ENCODE measurements at regions not wholly inside any gene's neighbourhood (a gene's known extent, or its start where the extent isn't known, plus 50 kb on each side); places are given as distances from the start of the nearest gene placed in this dataset. TPM values are rescaled to one million over a fixed set of nuclear protein-coding genes. Genes with fewer than 3 reads are reported as not detected.

GRCh38 chr3:157573281-157573680 lies 70.1 kb upstream of the VEPH1 start:
- Histone ChIP-seq H3K4me1 (ENCODE audit: insufficient read depth) (no peaks in the 10 kb centered on the region), H3K27me3 (no peaks in the 10 kb centered on the region), H3K36me3 (no peaks in the 10 kb centered on the region), H3K9me3 (no peaks in the 10 kb centered on the region), H3K4me3 (no peak overlapping the region), H3K27ac (no peak overlapping the region)
- 45 to 62% (median 57%) methylated on average over 1 of the region's 1 CpG for WGBS, 3 donors
- intact Hi-C loops (cut with DNase I), result no loop called here
- TF ChIP-seq POLR2A (IDR thresholded peaks at IDR 0.05) (no peak), CTCF (IDR thresholded peaks at IDR 0.05) (no peak), EP300 (IDR thresholded peaks at IDR 0.05) (no peak)
- no peak for DNase-seq

GRCh38 chr3:157572559-157573270 lies 69.5 kb upstream of the VEPH1 start:
- TF ChIP-seq CTCF (IDR thresholded peaks at IDR 0.05), result no peak
- TF ChIP-seq EP300 (IDR thresholded peaks at IDR 0.05), result no peak
- TF ChIP-seq POLR2A (IDR thresholded peaks at IDR 0.05), result no peak
- intact Hi-C loops (cut with DNase I), result no loop called here
- no peak overlapping the region for H3K4me3 ChIP-seq
- no peaks in the 10 kb centered on the region for H3K36me3 ChIP-seq
- H3K9me3 ChIP-seq, result no peaks in the 10 kb centered on the region
- no peaks in the 10 kb centered on the region for H3K4me1 ChIP-seq (ENCODE audit: insufficient read depth)
- 65 to 71% (median 69%) methylated on average over 8 of the region's 8 CpGs for WGBS, 3 donors
- H3K27ac ChIP-seq, result no peak overlapping the region
- H3K27me3 ChIP-seq, result no peaks in the 10 kb centered on the region
- no peak for DNase-seq

- H3K36me3 ChIP-seq, result no peaks in the 10 kb centered on the region
- no peak for DNase-seq
- H3K9me3 ChIP-seq, result no peaks in the 10 kb centered on the region
- no peak overlapping the region for H3K4me3 ChIP-seq
- H3K4me1 ChIP-seq (ENCODE audit: insufficient read depth), result no peaks in the 10 kb centered on the region
- no peak overlapping the region for H3K27ac ChIP-seq
- no peaks in the 10 kb centered on the region for H3K27me3 ChIP-seq
- WGBS, 3 donors, result 90 to 95% (median 93%) methylated on average over 1 of the region's 1 CpG
- TF ChIP-seq EP300 (IDR thresholded peaks at IDR 0.05) (no peak), CTCF (IDR thresholded peaks at IDR 0.05) (no peak)
- intact Hi-C loops (cut with DNase I), result no loop called here
These were observed 63.4 kb upstream of the VEPH1 start for GRCh38 chr3:157566596-157566995.

- intact Hi-C loops (cut with DNase I), result no loop called here
- 83 to 100% (median 91%) methylated on average over 1 of the region's 1 CpG for WGBS, 3 donors
- Histone ChIP-seq H3K27ac (no peak overlapping the region), H3K36me3 (no peaks in the 10 kb centered on the region), H3K4me3 (no peak overlapping the region), H3K4me1 (ENCODE audit: insufficient read depth) (no peaks in the 10 kb centered on the region), H3K27me3 (no peaks in the 10 kb centered on the region), H3K9me3 (no peaks in the 10 kb centered on the region)
- no peak for TF ChIP-seq EP300 (IDR thresholded peaks at IDR 0.05)
- no peak for TF ChIP-seq CTCF (IDR thresholded peaks at IDR 0.05)
- TF ChIP-seq POLR2A (IDR thresholded peaks at IDR 0.05), result no peak
- no peak for DNase-seq
These were observed 56.2 kb upstream of the VEPH1 start for GRCh38 chr3:157559401-157559800.

Small RNA genes in the stretch of these regions (small RNA-seq; reads per million reads assigned to genes)
- gene RN7SKP46, result not detected
